GM23338 (cell line): ENCODE measurements at regions not wholly inside any gene's neighbourhood (a gene's known extent, or its start where the extent isn't known, plus 50 kb on each side); places are given as distances from the start of the nearest gene placed in this dataset.

Experiments used
- ATAC-seq: fragments of 200-7000 bp; cut with Tn5 transposase; 3 replicates; pipeline ENCODE4 v1.9.1; 2020
- DNase-seq: peaks from one replicate; pipeline ENCODE4 v3.0.0-alpha.2; 2015; ENCODE audit warnings: low spot score
- H2AFZ ChIP-seq: fragments of 200-600 bp; sonication (generic); 2 replicates; pipeline ENCODE4 v1.8.0; 2016; ENCODE audit warnings: antibody characterized with exemption, mild to moderate bottlenecking, moderate library complexity
- H3F3A ChIP-seq: fragments of 200-600 bp; sonication (generic); replicated peaks from 2 replicates; pipeline ENCODE4 v1.8.0; 2017; ENCODE audit warnings: antibody characterized with exemption, mixed run types, low read depth
- H3K27ac ChIP-seq: fragments of 200-600 bp; sonication (generic); 2 replicates; pipeline ENCODE4 v1.6.1; 2016; ENCODE audit warnings: low read depth
- H3K27me3 ChIP-seq: fragments of 200-600 bp; sonication (generic); 2 replicates; pipeline ENCODE4 v1.8.0; 2016; ENCODE audit warnings: mild to moderate bottlenecking, mixed run types, moderate library complexity; ENCODE audit not compliant: insufficient read depth
- H3K36me3 ChIP-seq: fragments of 200-600 bp; sonication (generic); 2 replicates; pipeline ENCODE4 v1.8.0; 2016; ENCODE audit warnings: mild to moderate bottlenecking; ENCODE audit not compliant: insufficient read depth
- H3K4me1 ChIP-seq: fragments of 200-600 bp; sonication (generic); 2 replicates; pipeline ENCODE4 v1.8.0; 2016; ENCODE audit warnings: mild to moderate bottlenecking, moderate library complexity; ENCODE audit not compliant: insufficient read depth
- H3K4me2 ChIP-seq: fragments of 200-600 bp; sonication (generic); 2 replicates; pipeline ENCODE4 v1.7.1; 2017; ENCODE audit warnings: mixed run types
- H3K4me3 ChIP-seq: fragments of 200-600 bp; sonication (generic); 2 replicates; pipeline ENCODE4 v1.6.1; 2016; ENCODE audit warnings: mixed run types
- H3K79me2 ChIP-seq: fragments of 200-600 bp; sonication (generic); replicated peaks from 2 replicates; pipeline ENCODE4 v1.8.0; 2017; ENCODE audit warnings: mild to moderate bottlenecking; ENCODE audit not compliant: insufficient read depth
- H3K9me2 ChIP-seq: fragments of 200-600 bp; sonication (generic); 2 replicates; pipeline ENCODE4 v1.8.0; 2017; ENCODE audit not compliant: insufficient read depth
- H4K20me1 ChIP-seq: fragments of 200-600 bp; sonication (generic); replicated peaks from 2 replicates; pipeline ENCODE4 v1.8.0; 2017; ENCODE audit warnings: mild to moderate bottlenecking; ENCODE audit not compliant: insufficient read depth
- H3K27ac Mint-ChIP-seq: 2 replicates; pipeline ENCODE4 v1.8.0; 2020; ENCODE audit warnings: inconsistent platforms, mild to moderate bottlenecking, moderate library complexity, mixed read lengths
- H3K27me3 Mint-ChIP-seq: 3 replicates; pipeline ENCODE4 v1.8.0; 2022; ENCODE audit warnings: low read depth, mild to moderate bottlenecking, moderate library complexity, mixed read lengths, inconsistent platforms; ENCODE audit not compliant: insufficient read depth, poor library complexity
- H3K36me3 Mint-ChIP-seq: 3 replicates; pipeline ENCODE4 v1.8.0; 2021; ENCODE audit warnings: low read depth, mild to moderate bottlenecking, inconsistent platforms, moderate library complexity, mixed read lengths
- H3K4me1 Mint-ChIP-seq: 3 replicates; pipeline ENCODE4 v1.8.0; 2020; ENCODE audit warnings: mild to moderate bottlenecking, inconsistent platforms, mixed read lengths
- H3K4me3 Mint-ChIP-seq: 3 replicates; pipeline ENCODE4 v1.8.0; 2021; ENCODE audit warnings: moderate library complexity, mild to moderate bottlenecking, inconsistent platforms, mixed read lengths
- H3K9me3 Mint-ChIP-seq: 3 replicates; pipeline ENCODE4 v1.8.0; 2020; ENCODE audit warnings: moderate library complexity, mild to moderate bottlenecking, inconsistent platforms, mixed read lengths
- ETS1 ChIP-seq: IDR thresholded peaks from 2 replicates; pipeline ENCODE4 v1.6.1; 2016; ENCODE audit warnings: antibody characterized with exemption
- EZH2phosphoT487 ChIP-seq: fragments of 200-600 bp; sonication (generic); IDR thresholded peaks from one replicate; pipeline ENCODE4 v1.8.1; 2018; ENCODE audit warnings: antibody characterized with exemption; ENCODE audit not compliant: unreplicated experiment
- POLR2AphosphoS5 ChIP-seq: IDR thresholded peaks from 2 replicates; pipeline ENCODE4 v1.6.1; 2016; ENCODE audit warnings: antibody characterized with exemption, low read depth
- REST ChIP-seq: IDR thresholded peaks from one replicate; pipeline ENCODE4 v1.6.1; 2018; ENCODE audit warnings: antibody characterized with exemption; ENCODE audit not compliant: unreplicated experiment
- ZNF331 ChIP-seq: fragments of 250-450 bp; sonication (Bioruptor Pico); IDR thresholded peaks from 2 replicates; pipeline ENCODE4 v1.5.0; 2020; ENCODE audit warnings: low read depth, mild to moderate bottlenecking, moderate library complexity
- TF ChIP-seq, protein P1 (sequence below): fragments of 250-450 bp; sonication (Bioruptor Pico); IDR thresholded peaks from 2 replicates; pipeline ENCODE4 v1.5.0; 2020; ENCODE audit warnings: mild to moderate bottlenecking, moderate library complexity
- TF ChIP-seq, protein P2 (sequence below), 2 experiments: fragments of 200-600 bp in 1 of 2; sonication (generic) in 1 of 2; conservative IDR thresholded peaks; 2 replicates each; pipeline versions ENCODE4 v1.5.1 to v1.6.1; 2016 to 2017; ENCODE audit warnings: antibody characterized with exemption in 2 of 2, low read depth in 2 of 2, mild to moderate bottlenecking in 2 of 2, moderate library complexity in 1 of 2

DNA sequence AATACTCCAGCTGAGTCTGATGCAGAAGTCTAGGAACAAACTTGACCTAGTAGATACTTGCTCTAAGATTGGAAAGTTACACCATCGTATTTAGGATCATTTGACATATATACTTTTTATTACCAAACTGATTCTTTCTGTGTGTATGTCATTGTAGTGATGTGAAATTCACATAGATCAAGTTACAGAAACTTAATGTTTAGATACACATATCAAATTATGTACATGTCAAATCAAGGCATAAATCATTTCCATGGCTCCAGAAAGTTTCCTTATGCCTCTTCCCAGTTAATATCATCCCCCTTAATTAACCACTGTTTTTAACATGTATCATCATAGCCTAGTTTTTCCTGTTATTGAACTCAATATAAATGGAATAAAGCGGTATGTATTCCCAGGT, 292.0 kb upstream of the CDH11 start:
- no peak overlapping the region for H3K27ac Mint-ChIP-seq
- Histone ChIP-seq H3K4me3 (no peak overlapping the region), H3K9me2 (0 out of 2 replicates have a peak, but pooled peaks cover 4% of the 10 kb centered on the region), H3K79me2 (no peaks in the 10 kb centered on the region), H3K4me1 (0 out of 2 replicates have a peak, but pooled peaks cover 5% of the 10 kb centered on the region), H3K27me3 (no peaks in the 10 kb centered on the region), H2AFZ (no peak overlapping the region), H3K27ac (no peak overlapping the region), H3F3A (no peaks in the 10 kb centered on the region), H3K36me3 (no peaks in the 10 kb centered on the region), H4K20me1 (no peaks in the 10 kb centered on the region), H3K4me2 (no peak overlapping the region)
- DNase-seq (no peak), ATAC-seq (no peak)
- H3K9me3 Mint-ChIP-seq, result no peaks in the 10 kb centered on the region
- H3K4me1 Mint-ChIP-seq, result no peaks in the 10 kb centered on the region
- no peak overlapping the region for H3K4me3 Mint-ChIP-seq
- no peak for TF ChIP-seq POLR2AphosphoS5
- no peak for TF ChIP-seq ETS1
- no peak for TF ChIP-seq ZNF331 (CRISPR knock-in tag)
- no peak for TF ChIP-seq EZH2phosphoT487
- TF ChIP-seq, protein P1, sequence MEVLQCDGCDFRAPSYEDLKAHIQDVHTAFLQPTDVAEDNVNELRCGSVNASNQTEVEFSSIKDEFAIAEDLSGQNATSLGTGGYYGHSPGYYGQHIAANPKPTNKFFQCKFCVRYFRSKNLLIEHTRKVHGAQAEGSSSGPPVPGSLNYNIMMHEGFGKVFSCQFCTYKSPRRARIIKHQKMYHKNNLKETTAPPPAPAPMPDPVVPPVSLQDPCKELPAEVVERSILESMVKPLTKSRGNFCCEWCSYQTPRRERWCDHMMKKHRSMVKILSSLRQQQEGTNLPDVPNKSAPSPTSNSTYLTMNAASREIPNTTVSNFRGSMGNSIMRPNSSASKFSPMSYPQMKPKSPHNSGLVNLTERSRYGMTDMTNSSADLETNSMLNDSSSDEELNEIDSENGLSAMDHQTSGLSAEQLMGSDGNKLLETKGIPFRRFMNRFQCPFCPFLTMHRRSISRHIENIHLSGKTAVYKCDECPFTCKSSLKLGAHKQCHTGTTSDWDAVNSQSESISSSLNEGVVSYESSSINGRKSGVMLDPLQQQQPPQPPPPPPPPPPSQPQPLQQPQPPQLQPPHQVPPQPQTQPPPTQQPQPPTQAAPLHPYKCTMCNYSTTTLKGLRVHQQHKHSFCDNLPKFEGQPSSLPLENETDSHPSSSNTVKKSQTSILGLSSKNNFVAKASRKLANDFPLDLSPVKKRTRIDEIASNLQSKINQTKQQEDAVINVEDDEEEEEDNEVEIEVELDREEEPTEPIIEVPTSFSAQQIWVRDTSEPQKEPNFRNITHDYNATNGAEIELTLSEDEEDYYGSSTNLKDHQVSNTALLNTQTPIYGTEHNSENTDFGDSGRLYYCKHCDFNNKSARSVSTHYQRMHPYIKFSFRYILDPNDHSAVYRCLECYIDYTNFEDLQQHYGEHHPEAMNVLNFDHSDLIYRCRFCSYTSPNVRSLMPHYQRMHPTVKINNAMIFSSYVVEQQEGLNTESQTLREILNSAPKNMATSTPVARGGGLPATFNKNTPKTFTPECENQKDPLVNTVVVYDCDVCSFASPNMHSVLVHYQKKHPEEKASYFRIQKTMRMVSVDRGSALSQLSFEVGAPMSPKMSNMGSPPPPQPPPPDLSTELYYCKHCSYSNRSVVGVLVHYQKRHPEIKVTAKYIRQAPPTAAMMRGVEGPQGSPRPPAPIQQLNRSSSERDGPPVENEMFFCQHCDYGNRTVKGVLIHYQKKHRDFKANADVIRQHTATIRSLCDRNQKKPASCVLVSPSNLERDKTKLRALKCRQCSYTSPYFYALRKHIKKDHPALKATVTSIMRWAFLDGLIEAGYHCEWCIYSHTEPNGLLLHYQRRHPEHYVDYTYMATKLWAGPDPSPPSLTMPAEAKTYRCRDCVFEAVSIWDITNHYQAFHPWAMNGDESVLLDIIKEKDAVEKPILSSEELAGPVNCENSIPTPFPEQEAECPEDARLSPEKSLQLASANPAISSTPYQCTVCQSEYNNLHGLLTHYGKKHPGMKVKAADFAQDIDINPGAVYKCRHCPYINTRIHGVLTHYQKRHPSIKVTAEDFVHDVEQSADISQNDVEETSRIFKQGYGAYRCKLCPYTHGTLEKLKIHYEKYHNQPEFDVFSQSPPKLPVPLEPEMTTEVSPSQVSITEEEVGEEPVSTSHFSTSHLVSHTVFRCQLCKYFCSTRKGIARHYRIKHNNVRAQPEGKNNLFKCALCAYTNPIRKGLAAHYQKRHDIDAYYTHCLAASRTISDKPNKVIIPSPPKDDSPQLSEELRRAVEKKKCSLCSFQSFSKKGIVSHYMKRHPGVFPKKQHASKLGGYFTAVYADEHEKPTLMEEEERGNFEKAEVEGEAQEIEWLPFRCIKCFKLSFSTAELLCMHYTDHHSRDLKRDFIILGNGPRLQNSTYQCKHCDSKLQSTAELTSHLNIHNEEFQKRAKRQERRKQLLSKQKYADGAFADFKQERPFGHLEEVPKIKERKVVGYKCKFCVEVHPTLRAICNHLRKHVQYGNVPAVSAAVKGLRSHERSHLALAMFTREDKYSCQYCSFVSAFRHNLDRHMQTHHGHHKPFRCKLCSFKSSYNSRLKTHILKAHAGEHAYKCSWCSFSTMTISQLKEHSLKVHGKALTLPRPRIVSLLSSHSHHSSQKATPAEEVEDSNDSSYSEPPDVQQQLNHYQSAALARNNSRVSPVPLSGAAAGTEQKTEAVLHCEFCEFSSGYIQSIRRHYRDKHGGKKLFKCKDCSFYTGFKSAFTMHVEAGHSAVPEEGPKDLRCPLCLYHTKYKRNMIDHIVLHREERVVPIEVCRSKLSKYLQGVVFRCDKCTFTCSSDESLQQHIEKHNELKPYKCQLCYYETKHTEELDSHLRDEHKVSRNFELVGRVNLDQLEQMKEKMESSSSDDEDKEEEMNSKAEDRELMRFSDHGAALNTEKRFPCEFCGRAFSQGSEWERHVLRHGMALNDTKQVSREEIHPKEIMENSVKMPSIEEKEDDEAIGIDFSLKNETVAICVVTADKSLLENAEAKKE (CRISPR knock-in tag), result no peak
- TF ChIP-seq REST, result no peak
- TF ChIP-seq, protein P2, sequence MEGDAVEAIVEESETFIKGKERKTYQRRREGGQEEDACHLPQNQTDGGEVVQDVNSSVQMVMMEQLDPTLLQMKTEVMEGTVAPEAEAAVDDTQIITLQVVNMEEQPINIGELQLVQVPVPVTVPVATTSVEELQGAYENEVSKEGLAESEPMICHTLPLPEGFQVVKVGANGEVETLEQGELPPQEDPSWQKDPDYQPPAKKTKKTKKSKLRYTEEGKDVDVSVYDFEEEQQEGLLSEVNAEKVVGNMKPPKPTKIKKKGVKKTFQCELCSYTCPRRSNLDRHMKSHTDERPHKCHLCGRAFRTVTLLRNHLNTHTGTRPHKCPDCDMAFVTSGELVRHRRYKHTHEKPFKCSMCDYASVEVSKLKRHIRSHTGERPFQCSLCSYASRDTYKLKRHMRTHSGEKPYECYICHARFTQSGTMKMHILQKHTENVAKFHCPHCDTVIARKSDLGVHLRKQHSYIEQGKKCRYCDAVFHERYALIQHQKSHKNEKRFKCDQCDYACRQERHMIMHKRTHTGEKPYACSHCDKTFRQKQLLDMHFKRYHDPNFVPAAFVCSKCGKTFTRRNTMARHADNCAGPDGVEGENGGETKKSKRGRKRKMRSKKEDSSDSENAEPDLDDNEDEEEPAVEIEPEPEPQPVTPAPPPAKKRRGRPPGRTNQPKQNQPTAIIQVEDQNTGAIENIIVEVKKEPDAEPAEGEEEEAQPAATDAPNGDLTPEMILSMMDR (conservative IDR thresholded peaks at IDR 0.05; ENCODE audit: low read depth in 2 of 2), result no peak
- H3K36me3 Mint-ChIP-seq, result no peaks in the 10 kb centered on the region
- H3K27me3 Mint-ChIP-seq, result no peaks in the 10 kb centered on the region
